ENCODE measurements at regions not wholly inside any gene's neighbourhood (a gene's known extent, or its start where the extent isn't known, plus 50 kb on each side); places are given as distances from the start of the nearest gene placed in this dataset.
A peak's percentile ranks its signal among the peaks of the same experiment; 100 is the strongest.

DNA sequence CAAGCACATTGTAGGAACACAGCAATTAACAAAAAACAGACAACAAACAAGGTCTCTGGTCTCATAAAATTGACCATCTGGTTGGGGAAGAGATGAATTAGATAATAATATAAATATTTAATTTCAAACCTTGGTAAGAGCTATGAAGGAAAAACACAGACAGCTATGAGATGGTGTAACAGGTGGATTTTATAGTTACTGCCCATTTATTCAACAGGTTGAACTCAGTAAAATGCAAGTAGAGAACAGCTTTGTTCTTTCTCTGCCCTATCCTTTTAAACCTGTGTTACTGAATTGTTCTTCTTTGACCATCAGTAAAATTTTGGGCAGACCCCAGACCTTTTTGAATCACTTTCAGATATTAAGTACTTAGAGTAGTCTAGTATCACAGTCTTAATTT, 77.6 kb upstream of the FAM216B start:
- Mint-ChIP-seq H3K9me3 (ENCODE audit: low read depth) (no peaks in the 10 kb centered on the region), H3K27me3 (peaks cover 48% of the 10 kb centered on the region), H3K27ac (no peak overlapping the region), H3K4me3 (no peak overlapping the region), H3K36me3 (no peaks in the 10 kb centered on the region), H3K4me1 (no peaks in the 10 kb centered on the region)
- CTCF ChIA-PET: no interaction called here
- DNase-seq: no peak
- ATAC-seq: no peak

DNA sequence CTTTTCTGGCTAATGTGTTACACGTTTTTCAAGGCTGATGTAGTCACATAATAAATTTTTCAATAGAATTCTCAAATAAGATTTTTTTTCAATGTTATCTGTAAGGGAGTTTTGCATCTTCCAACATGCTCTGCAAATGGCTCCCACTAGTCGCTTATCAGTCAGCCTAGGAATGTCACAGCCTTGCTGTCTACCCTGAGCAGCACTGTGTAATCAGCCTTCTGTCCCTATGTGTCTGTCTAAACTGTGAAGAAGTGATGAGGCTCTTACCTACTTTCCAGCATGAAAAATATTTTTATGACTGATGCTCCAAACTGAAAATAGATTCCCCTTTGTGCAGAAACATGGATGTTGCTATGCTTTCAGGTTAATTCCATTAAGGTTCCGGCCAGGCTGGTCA, 75.1 kb upstream of the FAM216B start:
- DNase-seq: no peak
- H3K27me3 Mint-ChIP-seq: peaks cover 31% of the 10 kb centered on the region
- CTCF ChIA-PET: no interaction called here
- no peaks in the 10 kb centered on the region for H3K36me3 Mint-ChIP-seq
- no peak overlapping the region for H3K4me3 Mint-ChIP-seq
- H3K4me1 Mint-ChIP-seq: no peaks in the 10 kb centered on the region
- H3K9me3 Mint-ChIP-seq (ENCODE audit: low read depth): no peaks in the 10 kb centered on the region
- H3K27ac Mint-ChIP-seq: no peak overlapping the region
- no peak for ATAC-seq

DNA sequence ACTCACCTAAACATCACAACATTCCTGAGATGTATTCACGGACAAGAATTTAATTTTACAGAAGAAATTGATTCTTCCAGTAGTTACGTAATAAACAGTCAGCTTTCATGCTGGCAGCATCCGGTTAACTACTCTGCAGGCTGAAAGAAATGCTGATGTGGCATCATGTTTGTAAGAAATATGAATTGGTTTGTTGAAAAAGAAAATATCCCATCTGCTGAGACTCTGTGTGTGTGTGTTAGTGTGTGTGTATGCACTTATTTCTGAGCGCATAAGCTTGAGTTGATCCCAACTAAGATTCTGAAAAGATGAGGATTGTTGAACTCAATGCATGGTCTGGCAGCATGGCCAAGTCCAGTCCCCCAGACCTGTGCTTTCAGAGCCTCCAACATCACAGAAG, 74.3 kb upstream of the FAM216B start:
- H3K36me3 Mint-ChIP-seq: no peaks in the 10 kb centered on the region
- H3K27ac Mint-ChIP-seq: no peak overlapping the region
- no peaks in the 10 kb centered on the region for H3K4me1 Mint-ChIP-seq
- no peak for ATAC-seq
- no peak for DNase-seq
- no peak overlapping the region for H3K4me3 Mint-ChIP-seq
- peaks cover 31% of the 10 kb centered on the region for H3K27me3 Mint-ChIP-seq
- CTCF ChIA-PET: no interaction called here
- H3K9me3 Mint-ChIP-seq (ENCODE audit: low read depth): no peaks in the 10 kb centered on the region

DNA sequence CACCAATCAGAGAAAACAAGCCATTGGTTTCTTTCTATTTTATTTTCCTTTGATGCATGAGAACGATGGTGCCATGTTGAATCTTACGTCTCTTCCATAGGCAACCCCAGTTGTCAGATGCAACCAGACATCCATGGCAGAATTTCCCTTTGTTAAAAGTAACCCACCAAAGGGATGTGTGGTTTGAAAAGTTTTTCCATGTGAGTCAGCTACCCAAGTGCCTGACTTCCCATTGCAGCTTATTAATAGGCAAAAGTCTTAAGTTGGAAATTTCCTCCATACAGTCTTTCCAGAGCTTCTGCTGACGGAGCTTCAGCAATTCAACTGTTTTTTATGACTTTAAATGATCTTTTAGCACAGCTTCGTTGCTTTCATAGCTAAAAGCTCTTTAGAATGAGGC, 73.8 kb upstream of the FAM216B start:
- no peak for DNase-seq
- no peaks in the 10 kb centered on the region for H3K36me3 Mint-ChIP-seq
- H3K9me3 Mint-ChIP-seq (ENCODE audit: low read depth): no peaks in the 10 kb centered on the region
- no peak overlapping the region for H3K27ac Mint-ChIP-seq
- no peak for ATAC-seq
- CTCF ChIA-PET: no interaction called here
- H3K27me3 Mint-ChIP-seq: peaks cover 31% of the 10 kb centered on the region
- H3K4me3 Mint-ChIP-seq: no peak overlapping the region
- H3K4me1 Mint-ChIP-seq: no peaks in the 10 kb centered on the region

DNA sequence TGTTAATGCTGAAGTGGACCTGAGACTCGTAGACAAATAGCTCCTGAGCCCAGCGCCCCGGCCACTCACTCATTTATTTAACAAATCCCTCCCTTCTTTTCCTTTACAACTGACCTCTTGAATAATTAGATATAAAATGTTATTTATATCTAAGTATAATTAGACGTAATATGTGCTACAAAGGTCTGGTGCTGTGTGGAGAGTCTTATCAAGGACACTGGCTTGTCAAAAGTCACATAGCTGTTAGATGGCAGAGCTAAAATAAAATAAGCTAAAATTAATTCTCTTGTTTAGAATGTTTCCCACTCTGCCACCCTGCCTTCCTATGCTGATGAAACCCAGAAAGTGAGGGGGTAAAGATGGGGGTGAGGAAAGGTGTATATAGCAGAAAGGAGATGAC, 73.0 kb upstream of the FAM216B start:
- peaks cover 34% of the 10 kb centered on the region for H3K27me3 Mint-ChIP-seq

DNA sequence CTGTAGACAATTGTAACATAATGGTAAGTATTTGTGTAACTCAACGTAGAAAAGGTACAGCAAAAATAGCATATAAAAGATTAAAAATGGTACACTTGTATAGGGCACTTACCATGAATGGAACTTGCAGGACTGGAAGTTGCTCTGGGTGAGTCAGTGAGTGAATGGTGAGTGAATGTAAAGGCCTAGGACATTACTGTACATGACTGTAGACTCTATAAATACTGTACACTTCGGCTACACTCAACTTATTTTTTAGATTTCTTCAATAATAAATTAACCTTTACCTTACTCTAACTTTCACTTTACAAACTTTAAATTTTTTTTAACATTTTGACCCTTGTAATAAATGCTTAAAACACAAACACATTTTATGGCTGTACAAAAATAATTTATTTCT, 72.1 kb upstream of the FAM216B start:
- no peak for DNase-seq
- peaks cover 32% of the 10 kb centered on the region for H3K27me3 Mint-ChIP-seq
- CTCF ChIA-PET: no interaction called here
- no peaks in the 10 kb centered on the region for H3K36me3 Mint-ChIP-seq
- H3K4me1 Mint-ChIP-seq: no peaks in the 10 kb centered on the region
- H3K9me3 Mint-ChIP-seq (ENCODE audit: low read depth): no peaks in the 10 kb centered on the region
- H3K27ac Mint-ChIP-seq: no peak overlapping the region
- ATAC-seq: no peak
- no peak overlapping the region for H3K4me3 Mint-ChIP-seq

More for the DNA sequence above, 73.0 kb upstream of the FAM216B start:
- Mint-ChIP-seq H3K4me3 (no peak overlapping the region), H3K4me1 (no peaks in the 10 kb centered on the region), H3K36me3 (no peaks in the 10 kb centered on the region), H3K27ac (no peak overlapping the region), H3K9me3 (ENCODE audit: low read depth) (no peaks in the 10 kb centered on the region)
- no peak for DNase-seq
- no peak for ATAC-seq
- CTCF ChIA-PET: no interaction called here

DNA sequence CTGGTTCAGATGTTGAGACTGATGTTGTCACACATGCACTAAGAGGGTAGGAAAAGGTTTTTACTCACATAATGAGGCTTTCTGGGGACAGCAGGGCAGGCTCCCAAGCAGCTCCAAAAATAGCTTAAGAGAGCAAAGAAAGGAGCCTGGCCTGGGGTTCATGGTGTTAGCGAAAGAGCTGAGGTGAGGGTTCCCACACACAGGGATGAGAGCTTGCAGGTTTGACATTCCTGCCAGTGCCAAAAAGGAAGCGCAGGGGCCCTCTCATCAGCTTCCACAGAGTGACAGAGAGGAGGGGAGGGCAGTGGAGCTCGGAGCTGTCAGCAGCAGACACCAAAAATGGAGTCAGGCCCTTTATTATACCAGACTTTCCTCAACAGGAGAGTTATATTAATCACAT, 65.5 kb upstream of the FAM216B start:
- CTCF ChIA-PET: no interaction called here
- Mint-ChIP-seq H3K4me1 (peaks cover 11% of the 10 kb centered on the region), H3K36me3 (no peaks in the 10 kb centered on the region), H3K4me3 (no peak overlapping the region), H3K27me3 (peaks cover 44% of the 10 kb centered on the region), H3K27ac (no peak overlapping the region), H3K9me3 (ENCODE audit: low read depth) (no peaks in the 10 kb centered on the region)
- DNase-seq (no peak), ATAC-seq (no peak)

DNA sequence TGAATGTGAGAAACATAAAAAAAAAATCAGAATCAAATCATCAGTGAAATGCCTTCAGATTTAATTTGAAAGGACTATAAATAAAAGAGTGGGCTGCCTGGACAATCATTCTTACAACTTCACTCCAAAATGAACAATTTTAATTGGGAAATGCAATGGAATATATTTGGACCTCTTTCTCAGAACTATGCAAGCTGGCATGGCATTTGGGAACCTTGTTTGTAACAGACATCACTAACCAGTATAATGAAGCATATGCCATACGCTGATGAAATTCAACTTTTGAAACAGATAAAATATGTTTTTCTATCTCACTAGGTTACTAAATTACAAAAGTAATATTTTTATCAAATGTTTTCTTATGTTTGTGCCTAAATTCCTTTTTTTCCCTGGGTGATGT, 64.2 kb upstream of the FAM216B start:
- Mint-ChIP-seq H3K4me3 (no peak overlapping the region), H3K27ac (no peak overlapping the region), H3K36me3 (no peaks in the 10 kb centered on the region), H3K4me1 (peaks cover 11% of the 10 kb centered on the region), H3K27me3 (peaks cover 46% of the 10 kb centered on the region), H3K9me3 (ENCODE audit: low read depth) (no peaks in the 10 kb centered on the region)
- CTCF ChIA-PET: no interaction called here
- ATAC-seq (no peak), DNase-seq (no peak)

DNA sequence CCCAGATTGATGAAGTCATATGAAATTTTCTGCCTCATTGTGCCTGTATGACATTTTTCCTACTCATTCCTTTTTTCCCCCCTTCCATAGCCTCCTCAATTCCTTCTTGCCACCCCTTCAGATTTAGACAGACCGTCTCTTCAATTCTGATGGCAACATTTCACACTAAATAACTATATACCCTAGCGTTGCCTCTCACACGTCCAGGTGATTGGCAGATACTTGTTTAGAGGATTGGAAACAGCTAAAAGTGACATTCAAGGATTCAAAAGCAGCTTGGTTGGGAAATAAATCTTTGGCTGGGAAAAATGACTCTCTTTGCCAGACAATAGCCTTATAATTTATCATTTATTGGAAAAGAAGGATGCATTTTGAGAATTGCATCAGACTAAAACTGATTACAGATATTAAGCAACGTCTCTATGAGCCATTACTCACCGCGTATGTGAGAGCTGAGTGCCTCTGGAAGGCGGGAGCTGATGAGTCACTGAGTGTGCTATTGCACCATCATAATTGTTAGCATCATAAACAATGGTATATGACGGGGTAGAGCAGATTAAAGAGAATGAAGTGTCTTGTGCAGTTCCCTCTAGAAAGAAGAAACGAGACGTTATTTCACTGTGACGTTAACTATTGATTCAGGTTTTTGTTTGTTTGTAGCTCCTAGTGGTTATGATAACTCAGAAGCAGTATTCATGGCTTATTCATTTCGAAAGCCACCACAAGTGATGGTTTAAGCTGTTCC, 61.1 kb upstream of the FAM216B start:
- DNase-seq: no peak
- CTCF ChIA-PET: no interaction called here
- no peak overlapping the region for H3K4me3 Mint-ChIP-seq
- H3K27ac Mint-ChIP-seq: peak overlapping the region; percentile 18
- H3K27me3 Mint-ChIP-seq: peaks cover 46% of the 10 kb centered on the region
- peak; percentile 80 for ATAC-seq
- no peaks in the 10 kb centered on the region for H3K36me3 Mint-ChIP-seq
- H3K4me1 Mint-ChIP-seq: peaks cover 11% of the 10 kb centered on the region
- no peaks in the 10 kb centered on the region for H3K9me3 Mint-ChIP-seq (ENCODE audit: low read depth)

DNA sequence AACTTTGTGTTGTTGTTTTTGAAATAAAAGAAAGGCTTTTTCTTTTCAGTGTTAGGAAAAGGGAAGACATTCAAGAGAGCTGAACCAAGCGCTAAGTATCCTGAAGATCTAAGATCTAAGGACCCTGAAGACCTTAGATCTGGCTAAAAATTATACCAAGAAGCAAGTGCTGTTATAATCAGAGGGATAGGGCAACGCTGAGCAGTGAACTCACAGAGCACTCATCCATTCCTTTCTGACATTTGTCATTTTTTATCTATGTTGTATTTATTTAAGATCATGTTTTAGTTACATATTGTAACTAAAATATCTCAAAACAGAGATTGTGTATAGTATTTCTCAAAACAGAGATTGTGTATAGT, 60.5 kb upstream of the FAM216B start:
- CTCF ChIA-PET: no interaction called here
- H3K4me3 Mint-ChIP-seq: no peak overlapping the region
- peaks cover 11% of the 10 kb centered on the region for H3K4me1 Mint-ChIP-seq
- DNase-seq: no peak
- H3K36me3 Mint-ChIP-seq: no peaks in the 10 kb centered on the region
- H3K27ac Mint-ChIP-seq: peak overlapping the region; percentile 18
- H3K9me3 Mint-ChIP-seq (ENCODE audit: low read depth): no peaks in the 10 kb centered on the region
- ATAC-seq: no peak
- peaks cover 45% of the 10 kb centered on the region for H3K27me3 Mint-ChIP-seq

DNA sequence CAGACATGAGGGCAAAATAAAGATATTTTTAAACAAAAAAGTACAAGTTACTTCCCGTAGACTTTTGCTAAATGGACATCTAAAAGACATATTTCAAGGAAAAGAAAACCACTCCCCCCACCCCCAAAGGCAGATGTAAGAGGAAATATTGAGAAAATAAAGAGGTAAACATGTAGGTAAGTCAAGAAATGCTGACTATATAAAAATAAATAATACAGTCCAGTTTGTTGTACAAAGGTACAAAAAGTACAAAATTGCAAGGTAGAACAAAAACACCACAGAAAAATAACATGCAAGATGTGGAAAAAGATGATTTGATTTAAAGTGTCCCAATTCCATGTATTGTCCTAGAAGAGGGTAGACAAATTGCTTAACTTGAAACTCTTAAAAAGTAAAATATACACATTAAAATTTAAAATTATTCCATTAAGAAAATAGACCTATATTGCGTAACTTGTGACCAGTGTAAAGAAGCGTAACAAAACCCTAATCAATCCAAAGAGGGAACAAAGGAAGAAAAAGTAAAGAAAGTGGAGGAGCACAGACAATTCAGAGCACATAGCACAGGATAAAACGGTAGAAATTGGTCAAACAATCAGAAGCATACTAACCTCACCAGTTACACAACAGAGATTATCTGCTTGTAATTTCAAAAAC, 58.4 kb upstream of the FAM216B start:
- no peak overlapping the region for H3K27ac Mint-ChIP-seq
- H3K4me1 Mint-ChIP-seq: peaks cover 11% of the 10 kb centered on the region
- ATAC-seq: no peak

DNA sequence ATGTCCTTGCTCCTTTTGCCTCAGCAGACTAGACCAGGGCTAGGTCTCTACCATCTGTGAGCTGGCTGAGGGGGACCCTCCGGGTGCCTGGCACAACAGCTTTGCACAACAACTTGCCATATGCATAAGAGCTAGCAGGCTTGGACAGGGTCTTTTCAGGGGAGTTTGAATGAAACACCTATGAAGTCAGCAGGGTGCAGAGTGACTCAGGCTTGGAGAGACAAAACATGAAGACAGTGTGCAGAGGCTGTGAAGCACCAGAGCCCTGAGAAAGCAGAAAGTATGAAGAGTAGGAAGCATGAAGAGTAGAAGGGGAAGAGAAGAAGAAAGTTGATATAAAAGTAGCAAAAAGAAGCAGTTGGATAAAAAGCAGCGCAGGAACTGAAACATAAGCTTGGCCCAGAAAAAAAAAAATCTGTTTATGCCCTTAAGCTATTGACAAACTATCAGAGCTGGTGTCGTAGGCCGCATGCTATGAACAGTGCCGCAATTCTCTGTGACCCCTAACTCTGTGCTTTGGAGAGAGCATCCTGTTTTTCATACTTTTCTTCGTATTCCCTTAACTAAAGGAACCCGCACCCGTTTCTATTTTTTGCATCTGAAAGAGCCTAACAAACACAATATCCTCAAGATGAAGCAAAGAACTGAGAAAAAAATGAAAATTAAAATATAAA, 52.7 kb upstream of the FAM216B start:
- H3K27ac Mint-ChIP-seq: no peak overlapping the region
- no peaks in the 10 kb centered on the region for H3K36me3 Mint-ChIP-seq
- H3K9me3 Mint-ChIP-seq (ENCODE audit: low read depth): no peaks in the 10 kb centered on the region
- no peak for ATAC-seq
- DNase-seq: no peak
- H3K4me3 Mint-ChIP-seq: no peak overlapping the region
- peaks cover 29% of the 10 kb centered on the region for H3K27me3 Mint-ChIP-seq
- H3K4me1 Mint-ChIP-seq: no peaks in the 10 kb centered on the region
- CTCF ChIA-PET: no interaction called here

More for the DNA sequence above, 58.4 kb upstream of the FAM216B start:
- Mint-ChIP-seq H3K36me3 (no peaks in the 10 kb centered on the region), H3K27me3 (peaks cover 36% of the 10 kb centered on the region), H3K4me3 (no peak overlapping the region), H3K9me3 (ENCODE audit: low read depth) (no peaks in the 10 kb centered on the region)
- no peak for DNase-seq
- CTCF ChIA-PET: no interaction called here

DNA sequence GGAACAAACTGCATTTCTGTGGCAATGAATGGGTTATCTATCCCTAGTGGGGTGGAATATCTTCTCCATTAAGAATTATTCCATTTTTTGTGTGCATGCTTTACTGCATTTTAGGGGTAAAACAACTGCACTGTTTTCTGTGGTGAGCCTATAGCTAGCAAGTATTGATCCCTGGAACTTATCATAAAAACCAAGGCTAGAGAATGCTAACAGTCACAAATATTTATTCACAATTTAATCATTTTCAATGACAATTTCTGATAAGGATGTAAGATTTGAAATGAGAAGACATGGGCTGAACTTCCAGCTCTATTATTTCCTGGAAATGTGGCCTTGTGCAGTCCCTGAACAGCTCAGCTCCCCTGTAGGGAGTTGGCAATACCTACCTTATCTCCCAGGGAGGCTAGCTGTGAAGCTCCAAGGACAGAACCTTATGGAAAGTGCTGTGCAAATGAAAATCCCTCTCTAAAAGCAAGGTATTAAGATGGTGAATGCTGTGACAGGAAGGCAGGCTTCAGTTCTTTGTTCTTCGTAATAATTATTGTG, 51.5 kb upstream of the FAM216B start:
- CTCF ChIA-PET: interaction anchor here (1.7 kb wide), 1 partner anchor 26 kb away, joined by 3 read pairs; no protein-coding TSS in a partner anchor
- no peak for ATAC-seq
- peaks cover 24% of the 10 kb centered on the region for H3K27me3 Mint-ChIP-seq

More for the DNA sequence above, 51.5 kb upstream of the FAM216B start:
- Mint-ChIP-seq H3K4me1 (no peaks in the 10 kb centered on the region), H3K27ac (no peak overlapping the region), H3K9me3 (ENCODE audit: low read depth) (no peaks in the 10 kb centered on the region), H3K4me3 (no peak overlapping the region), H3K36me3 (no peaks in the 10 kb centered on the region)
- no peak for DNase-seq

Measured in activated CD8-positive, alpha-beta memory T cell treated with anti-CD3 and anti-CD28 coated beads, Interleukin-2, amount 10 ng/mL, durations not matched to agents 7 days and 5 days (primary cell).